Astrocyte of the spinal cord (primary cell): ENCODE measurements at regions not wholly inside any gene's neighbourhood (a gene's known extent, or its start where the extent isn't known, plus 50 kb on each side); places are given as distances from the start of the nearest gene placed in this dataset.
"Not testable (repeated sequence)": the region's sequence is repeated elsewhere in the genome, so short reads cannot be mapped to it uniquely, and the experiment has no call there.

Experiments used
- DNase-seq: peaks from one replicate; pipeline ENCODE4 v3.0.0; 2011; ENCODE audit warnings: low read depth, low spot score
- H3K4me3 ChIP-seq: 2 replicates; pipeline ENCODE4 v1.5.1; 2011; ENCODE audit warnings: low read depth, mild to moderate bottlenecking, low read length, moderate library complexity
- CTCF ChIP-seq: IDR thresholded peaks from 2 replicates; pipeline ENCODE4 v1.5.1; 2012; ENCODE audit warnings: low read depth, mild to moderate bottlenecking, low read length, inconsistent platforms
- in situ Hi-C: cut with HindIII; loops from 2 replicates; pipeline ENCODE4 v1.10.0; 2017; ENCODE audit warnings: low sequenced_read_pairs

GRCh38 chr12:84161296-84161695 is 751.3 kb downstream of the SLC6A15 start:
- in situ Hi-C loops = no loop called here
- no peak for TF ChIP-seq CTCF
- no peak overlapping the region for H3K4me3 ChIP-seq

GRCh38 chr12:84159260-84159659 is 753.3 kb downstream of the SLC6A15 start:
- H3K4me3 ChIP-seq = no peak overlapping the region
- in situ Hi-C loops = no loop called here
- no peak for DNase-seq
- TF ChIP-seq CTCF = no peak

More at GRCh38 chr12:84161296-84161695, 751.3 kb downstream of the SLC6A15 start:
- DNase-seq = peak; percentile 50

GRCh38 chr12:84157170-84157569 is 755.4 kb downstream of the SLC6A15 start:
- in situ Hi-C loops = no loop called here
- H3K4me3 ChIP-seq = no peak overlapping the region
- no peak for TF ChIP-seq CTCF
- DNase-seq = no peak

GRCh38 chr12:84154991-84155930 is 757.3 kb downstream of the SLC6A15 start:
- DNase-seq, H3K4me3 ChIP-seq, in situ Hi-C loops: not testable (repeated sequence)

- in situ Hi-C loops, DNase-seq: not testable (repeated sequence)
These were observed 758.1 kb downstream of the SLC6A15 start for GRCh38 chr12:84154439-84154990.

DNA sequence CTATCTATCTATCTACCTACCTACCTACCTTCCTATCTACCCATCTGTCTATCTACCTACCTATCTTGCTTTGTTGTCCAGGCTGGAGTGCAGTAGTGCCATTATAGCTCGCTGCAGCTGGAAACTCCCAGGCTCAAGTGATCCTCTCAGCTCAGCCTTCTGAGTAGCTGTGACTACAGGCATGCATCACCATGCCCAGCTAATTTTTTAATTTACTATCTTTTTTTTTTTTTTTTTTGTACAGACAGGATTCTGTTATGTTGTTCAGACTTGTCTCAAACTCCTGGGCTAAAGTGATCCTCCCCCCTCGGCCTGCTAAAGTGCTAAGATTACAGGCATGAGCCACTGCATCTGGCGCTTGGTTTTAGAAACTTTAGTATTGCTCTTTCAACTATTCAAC is 762.4 kb downstream of the SLC6A15 start:
- no peak for TF ChIP-seq CTCF
- no peak for DNase-seq
- in situ Hi-C loops = no loop called here
- H3K4me3 ChIP-seq = no peak overlapping the region

More at GRCh38 chr12:84154439-84154990, 758.1 kb downstream of the SLC6A15 start:
- not testable (repeated sequence) for H3K4me3 ChIP-seq

DNA sequence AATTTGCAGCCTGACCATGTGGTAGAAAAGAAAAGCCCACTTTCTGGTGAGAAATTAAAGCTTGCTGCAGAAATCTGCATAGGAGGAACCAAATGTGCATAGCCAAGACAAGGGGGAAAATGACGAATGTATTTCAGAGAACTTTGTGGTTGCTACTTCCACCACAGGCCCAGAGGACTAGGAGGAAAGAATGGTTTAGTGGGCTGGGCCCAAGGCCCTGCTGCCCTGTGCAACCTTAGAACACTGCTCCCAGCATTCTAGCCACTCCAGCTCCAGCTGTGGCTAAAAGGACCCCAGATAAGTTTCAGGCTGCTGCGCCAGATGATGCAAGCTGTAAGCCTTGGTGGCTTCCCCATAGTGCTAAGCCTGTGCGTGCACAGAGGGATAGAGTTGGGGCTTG is 764.3 kb downstream of the SLC6A15 start:
- in situ Hi-C loops = no loop called here
- no peak for TF ChIP-seq CTCF
- DNase-seq = no peak
- no peak overlapping the region for H3K4me3 ChIP-seq
